PC-3 (cell line): ENCODE measurements at regions not wholly inside any gene's neighbourhood (a gene's known extent, or its start where the extent isn't known, plus 50 kb on each side); places are given as distances from the start of the nearest gene placed in this dataset.

Experiments
- EZH2 ChIP-seq: fragments of 300-600 bp; sonication (generic); IDR thresholded peaks from one replicate; pipeline ENCODE4 v1.6.1; 2017; ENCODE audit warnings: antibody characterized with exemption, mild to moderate bottlenecking, low read length; ENCODE audit not compliant: unreplicated experiment
- EZH2phosphoT487 ChIP-seq: fragments of 300-600 bp; sonication (generic); IDR thresholded peaks from 2 replicates; pipeline ENCODE4 v1.6.1; 2018; ENCODE audit warnings: mild to moderate bottlenecking, antibody characterized with exemption, low read length, borderline replicate concordance
- TF ChIP-seq, protein P1 (sequence below): fragments of 300-600 bp; sonication (generic); conservative IDR thresholded peaks from 2 replicates; pipeline ENCODE4 v1.5.1; 2017; ENCODE audit warnings: antibody characterized with exemption, low read depth, mild to moderate bottlenecking, low read length

DNA sequence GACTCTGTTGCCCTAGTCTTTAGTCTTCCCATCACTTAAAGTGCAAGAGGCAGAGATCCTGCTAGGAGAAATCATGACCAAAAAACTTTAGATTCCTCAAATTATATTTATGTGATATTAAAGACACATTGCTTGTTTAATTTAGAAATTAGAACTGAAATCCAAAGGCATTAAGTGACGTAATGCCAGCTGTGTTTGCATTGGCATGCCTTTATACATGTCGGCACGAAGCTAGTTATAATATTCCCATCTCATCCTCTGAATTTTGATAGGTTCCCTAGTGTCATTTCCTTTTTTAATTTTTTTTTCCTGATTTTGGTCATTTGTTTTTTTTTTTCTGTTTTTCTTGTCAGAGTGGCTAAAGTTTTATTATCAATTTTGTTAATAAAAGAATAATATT is 203.5 kb upstream of the ZBTB20 start:
- TF ChIP-seq, protein P1, sequence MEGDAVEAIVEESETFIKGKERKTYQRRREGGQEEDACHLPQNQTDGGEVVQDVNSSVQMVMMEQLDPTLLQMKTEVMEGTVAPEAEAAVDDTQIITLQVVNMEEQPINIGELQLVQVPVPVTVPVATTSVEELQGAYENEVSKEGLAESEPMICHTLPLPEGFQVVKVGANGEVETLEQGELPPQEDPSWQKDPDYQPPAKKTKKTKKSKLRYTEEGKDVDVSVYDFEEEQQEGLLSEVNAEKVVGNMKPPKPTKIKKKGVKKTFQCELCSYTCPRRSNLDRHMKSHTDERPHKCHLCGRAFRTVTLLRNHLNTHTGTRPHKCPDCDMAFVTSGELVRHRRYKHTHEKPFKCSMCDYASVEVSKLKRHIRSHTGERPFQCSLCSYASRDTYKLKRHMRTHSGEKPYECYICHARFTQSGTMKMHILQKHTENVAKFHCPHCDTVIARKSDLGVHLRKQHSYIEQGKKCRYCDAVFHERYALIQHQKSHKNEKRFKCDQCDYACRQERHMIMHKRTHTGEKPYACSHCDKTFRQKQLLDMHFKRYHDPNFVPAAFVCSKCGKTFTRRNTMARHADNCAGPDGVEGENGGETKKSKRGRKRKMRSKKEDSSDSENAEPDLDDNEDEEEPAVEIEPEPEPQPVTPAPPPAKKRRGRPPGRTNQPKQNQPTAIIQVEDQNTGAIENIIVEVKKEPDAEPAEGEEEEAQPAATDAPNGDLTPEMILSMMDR, result no peak
- TF ChIP-seq EZH2 (no peak), EZH2phosphoT487 (no peak)
